ENCODE measurements at regions not wholly inside any gene's neighbourhood (a gene's known extent, or its start where the extent isn't known, plus 50 kb on each side); places are given as distances from the start of the nearest gene placed in this dataset.

- TF ChIP-seq POLR2A (IDR thresholded peaks at IDR 0.05) (no peak), CTCF (IDR thresholded peaks at IDR 0.05) (no peak)
These were observed 126.7 kb upstream of the PRICKLE2 start for GRCh38 chr3:64351713-64352638.
